ENCODE measurements at regions not wholly inside any gene's neighbourhood (a gene's known extent, or its start where the extent isn't known, plus 50 kb on each side); places are given as distances from the start of the nearest gene placed in this dataset.

DNA sequence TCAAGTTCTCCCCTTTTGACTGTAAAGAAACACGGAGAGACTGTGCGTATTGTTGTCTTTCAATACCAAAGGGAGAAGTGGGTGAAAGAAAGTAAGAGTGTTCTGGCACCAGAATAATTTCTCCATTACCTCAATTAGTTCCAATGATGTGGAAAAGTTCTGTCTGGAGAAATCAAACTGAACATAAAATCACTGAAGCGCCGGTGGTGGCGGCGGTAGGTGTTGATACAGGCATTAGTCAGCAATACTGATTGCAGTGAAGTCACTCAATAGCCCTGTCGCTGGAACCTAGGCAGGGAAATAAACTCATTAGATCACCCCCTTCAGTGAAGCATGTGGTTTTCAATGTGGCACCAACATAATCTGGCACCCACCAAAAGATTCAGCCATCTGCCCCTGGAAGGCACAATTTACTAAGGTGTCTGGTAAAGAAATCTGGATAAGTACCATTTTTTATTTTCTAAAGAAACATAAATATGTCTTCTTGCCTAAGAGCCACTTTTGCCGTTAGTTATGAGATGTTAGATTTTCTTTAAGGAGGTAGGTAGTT is 274.2 kb upstream of the SOX9 start:
- no peaks in the 10 kb centered on the region; the same call in 1 of the 2 replicates for H3K9me2 ChIP-seq (replicated peaks; ENCODE audit: insufficient read depth, low read length)
- H3K27me3 ChIP-seq (ENCODE audit: low read length) = no peaks in the 10 kb centered on the region
- no peaks in the 10 kb centered on the region for H3K79me2 ChIP-seq (ENCODE audit: insufficient read depth, low read length)
- no peak overlapping the region for H3K9ac ChIP-seq (ENCODE audit: low read length)
- H3K4me3 ChIP-seq (ENCODE audit: insufficient read depth, low read length, poor library complexity, severe bottlenecking) = no peak overlapping the region
- no peaks in the 10 kb centered on the region for H4K20me1 ChIP-seq (ENCODE audit: low read depth, low read length)
- no peaks in the 10 kb centered on the region for H3K36me3 ChIP-seq (ENCODE audit: low read length)
- no peak overlapping the region for H2AFZ ChIP-seq (ENCODE audit: low read depth, low read length, severe bottlenecking)
- TF ChIP-seq, protein P1, sequence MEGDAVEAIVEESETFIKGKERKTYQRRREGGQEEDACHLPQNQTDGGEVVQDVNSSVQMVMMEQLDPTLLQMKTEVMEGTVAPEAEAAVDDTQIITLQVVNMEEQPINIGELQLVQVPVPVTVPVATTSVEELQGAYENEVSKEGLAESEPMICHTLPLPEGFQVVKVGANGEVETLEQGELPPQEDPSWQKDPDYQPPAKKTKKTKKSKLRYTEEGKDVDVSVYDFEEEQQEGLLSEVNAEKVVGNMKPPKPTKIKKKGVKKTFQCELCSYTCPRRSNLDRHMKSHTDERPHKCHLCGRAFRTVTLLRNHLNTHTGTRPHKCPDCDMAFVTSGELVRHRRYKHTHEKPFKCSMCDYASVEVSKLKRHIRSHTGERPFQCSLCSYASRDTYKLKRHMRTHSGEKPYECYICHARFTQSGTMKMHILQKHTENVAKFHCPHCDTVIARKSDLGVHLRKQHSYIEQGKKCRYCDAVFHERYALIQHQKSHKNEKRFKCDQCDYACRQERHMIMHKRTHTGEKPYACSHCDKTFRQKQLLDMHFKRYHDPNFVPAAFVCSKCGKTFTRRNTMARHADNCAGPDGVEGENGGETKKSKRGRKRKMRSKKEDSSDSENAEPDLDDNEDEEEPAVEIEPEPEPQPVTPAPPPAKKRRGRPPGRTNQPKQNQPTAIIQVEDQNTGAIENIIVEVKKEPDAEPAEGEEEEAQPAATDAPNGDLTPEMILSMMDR (IDR thresholded peaks at IDR 0.05; ENCODE audit: insufficient read depth, low read length, poor library complexity, severe bottlenecking) = no peak
- no peak for TF ChIP-seq EZH2phosphoT487 (conservative IDR thresholded peaks at IDR 0.05; ENCODE audit: low read length)
- H3K9me3 ChIP-seq (ENCODE audit: insufficient read depth, low read length) = no peaks in the 10 kb centered on the region
- no peak overlapping the region for H3K4me2 ChIP-seq (ENCODE audit: low read depth, low read length, poor library complexity, severe bottlenecking)
- H3F3A ChIP-seq (ENCODE audit: insufficient read depth) = no peaks in the 10 kb centered on the region
- H3K27ac ChIP-seq (ENCODE audit: low read depth, low read length) = no peak overlapping the region

GRCh38 chr17:71849783-71850768 is 270.7 kb upstream of the SOX9 start:
- H3K79me2 ChIP-seq (ENCODE audit: insufficient read depth, low read length) = no peaks in the 10 kb centered on the region
- no peak overlapping the region for H3K9ac ChIP-seq (ENCODE audit: low read length)
- TF ChIP-seq EZH2phosphoT487 (conservative IDR thresholded peaks at IDR 0.05; ENCODE audit: low read length) = no peak
- TF ChIP-seq, protein P1 (IDR thresholded peaks at IDR 0.05; ENCODE audit: insufficient read depth, low read length, poor library complexity, severe bottlenecking) = no peak
- H2AFZ ChIP-seq (ENCODE audit: low read depth, low read length, severe bottlenecking) = no peak overlapping the region
- H3K9me3 ChIP-seq (ENCODE audit: insufficient read depth, low read length) = no peaks in the 10 kb centered on the region
- no peak overlapping the region for H3K4me3 ChIP-seq (ENCODE audit: insufficient read depth, low read length, poor library complexity, severe bottlenecking)
- no peak overlapping the region for H3K27ac ChIP-seq (ENCODE audit: low read depth, low read length)
- H3K27me3 ChIP-seq (ENCODE audit: low read length) = no peaks in the 10 kb centered on the region
- no peaks in the 10 kb centered on the region for H3K36me3 ChIP-seq (ENCODE audit: low read length)
- H3K4me2 ChIP-seq (ENCODE audit: low read depth, low read length, poor library complexity, severe bottlenecking) = no peak overlapping the region
- H3F3A ChIP-seq (ENCODE audit: insufficient read depth) = no peaks in the 10 kb centered on the region
- H3K9me2 ChIP-seq (replicated peaks; ENCODE audit: insufficient read depth, low read length) = no peaks in the 10 kb centered on the region; the same call in 1 of the 2 replicates
- H4K20me1 ChIP-seq (ENCODE audit: low read depth, low read length) = no peaks in the 10 kb centered on the region

GRCh38 chr17:71850812-71851211 is 270.0 kb upstream of the SOX9 start:
- Histone ChIP-seq H3K79me2 (ENCODE audit: insufficient read depth, low read length) (no peaks in the 10 kb centered on the region), H3K9me3 (ENCODE audit: insufficient read depth, low read length) (no peaks in the 10 kb centered on the region), H3K36me3 (ENCODE audit: low read length) (no peaks in the 10 kb centered on the region), H3K27ac (ENCODE audit: low read depth, low read length) (no peak overlapping the region), H2AFZ (ENCODE audit: low read depth, low read length, severe bottlenecking) (no peak overlapping the region), H3K27me3 (ENCODE audit: low read length) (no peaks in the 10 kb centered on the region), H3F3A (ENCODE audit: insufficient read depth) (no peaks in the 10 kb centered on the region), H4K20me1 (ENCODE audit: low read depth, low read length) (no peaks in the 10 kb centered on the region), H3K4me3 (ENCODE audit: insufficient read depth, low read length, poor library complexity, severe bottlenecking) (no peak overlapping the region), H3K9ac (ENCODE audit: low read length) (no peak overlapping the region), H3K9me2 (replicated peaks; ENCODE audit: insufficient read depth, low read length) (no peaks in the 10 kb centered on the region), H3K4me2 (ENCODE audit: low read depth, low read length, poor library complexity, severe bottlenecking) (no peak overlapping the region)
- TF ChIP-seq, protein P1 (IDR thresholded peaks at IDR 0.05; ENCODE audit: insufficient read depth, low read length, poor library complexity, severe bottlenecking) = no peak
- no peak for TF ChIP-seq EZH2phosphoT487 (conservative IDR thresholded peaks at IDR 0.05; ENCODE audit: low read length)
